Stomach (tissue), 4 donors: ENCODE measurements at regions not wholly inside any gene's neighbourhood (a gene's known extent, or its start where the extent isn't known, plus 50 kb on each side); places are given as distances from the start of the nearest gene placed in this dataset.

Experiments used
- EP300 ChIP-seq: sonication (generic); formaldehyde crosslinking; IDR thresholded peaks from one replicate; pipeline ENCODE4 v1.6.1; 2017; ENCODE audit warnings: antibody characterized with exemption
- POLR2AphosphoS5 ChIP-seq, 3 donors: sonication (generic); formaldehyde crosslinking; IDR thresholded peaks; one replicate each; pipeline ENCODE4 v1.6.1; 2016; ENCODE audit warnings: antibody characterized with exemption in 3 of 3
- TF ChIP-seq, protein P1 (sequence below), 7 experiments: fragments of 450-650 bp in 4 of 7; fragments of 200-600 bp in 3 of 7; sonication (generic) in 3 of 7; IDR thresholded peaks; one replicate each; pipeline ENCODE4 v1.5.1; 2016 to 2019; ENCODE audit warnings: antibody characterized with exemption in 7 of 7, control low read depth in 2 of 7, mild to moderate bottlenecking in 1 of 7

DNA sequence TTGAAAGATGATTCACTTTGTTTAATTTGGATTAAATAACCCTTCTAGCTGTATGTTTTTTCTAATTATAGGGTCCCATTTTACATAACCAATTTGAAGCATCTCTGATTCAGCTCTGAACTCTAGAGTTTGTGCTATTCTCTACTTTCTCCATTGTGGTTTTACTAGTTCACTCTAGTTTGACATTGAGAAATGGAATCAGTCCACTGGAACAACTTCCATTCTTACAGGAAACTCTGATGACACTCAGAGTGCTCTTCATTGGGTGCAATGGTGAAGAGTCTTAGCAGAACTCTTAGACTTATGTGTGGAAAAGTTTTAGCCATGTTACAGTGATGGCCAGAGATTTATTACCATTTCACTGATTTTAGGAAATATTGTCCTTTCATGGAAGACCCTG, 140.7 kb downstream of the DYRK2 start:
- TF ChIP-seq, protein P1, sequence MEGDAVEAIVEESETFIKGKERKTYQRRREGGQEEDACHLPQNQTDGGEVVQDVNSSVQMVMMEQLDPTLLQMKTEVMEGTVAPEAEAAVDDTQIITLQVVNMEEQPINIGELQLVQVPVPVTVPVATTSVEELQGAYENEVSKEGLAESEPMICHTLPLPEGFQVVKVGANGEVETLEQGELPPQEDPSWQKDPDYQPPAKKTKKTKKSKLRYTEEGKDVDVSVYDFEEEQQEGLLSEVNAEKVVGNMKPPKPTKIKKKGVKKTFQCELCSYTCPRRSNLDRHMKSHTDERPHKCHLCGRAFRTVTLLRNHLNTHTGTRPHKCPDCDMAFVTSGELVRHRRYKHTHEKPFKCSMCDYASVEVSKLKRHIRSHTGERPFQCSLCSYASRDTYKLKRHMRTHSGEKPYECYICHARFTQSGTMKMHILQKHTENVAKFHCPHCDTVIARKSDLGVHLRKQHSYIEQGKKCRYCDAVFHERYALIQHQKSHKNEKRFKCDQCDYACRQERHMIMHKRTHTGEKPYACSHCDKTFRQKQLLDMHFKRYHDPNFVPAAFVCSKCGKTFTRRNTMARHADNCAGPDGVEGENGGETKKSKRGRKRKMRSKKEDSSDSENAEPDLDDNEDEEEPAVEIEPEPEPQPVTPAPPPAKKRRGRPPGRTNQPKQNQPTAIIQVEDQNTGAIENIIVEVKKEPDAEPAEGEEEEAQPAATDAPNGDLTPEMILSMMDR (IDR thresholded peaks at IDR 0.05) = no peak
- TF ChIP-seq EP300 = no peak
- no peak for TF ChIP-seq POLR2AphosphoS5 (IDR thresholded peaks at IDR 0.05)
